Neural progenitor cell (in vitro differentiated cells): ENCODE measurements at regions not wholly inside any gene's neighbourhood (a gene's known extent, or its start where the extent isn't known, plus 50 kb on each side); places are given as distances from the start of the nearest gene placed in this dataset.

ENCODE experiments used
- DNase-seq: peaks from one replicate; pipeline ENCODE4 v3.0.0-alpha.2; 2016; ENCODE audit warnings: low spot score
- H2AFZ ChIP-seq: fragments of 200-600 bp; sonication (generic); replicated peaks from 2 replicates; pipeline ENCODE4 v1.6.1; 2016; ENCODE audit warnings: antibody characterized with exemption
- H3F3A ChIP-seq: fragments of 200-600 bp; sonication (generic); 2 replicates; pipeline ENCODE4 v1.6.1; 2016; ENCODE audit warnings: antibody characterized with exemption, low read depth
- H3K27ac ChIP-seq: fragments of 200-600 bp; sonication (generic); 2 replicates; pipeline ENCODE4 v1.5.1; 2016; ENCODE audit warnings: mild to moderate bottlenecking
- H3K27me3 ChIP-seq: fragments of 200-600 bp; sonication (generic); 2 replicates; pipeline ENCODE4 v1.6.1; 2016; ENCODE audit warnings: mild to moderate bottlenecking, moderate library complexity
- H3K36me3 ChIP-seq: fragments of 200-600 bp; sonication (generic); 2 replicates; pipeline ENCODE4 v1.5.1; 2016
- H3K4me1 ChIP-seq: fragments of 200-600 bp; sonication (generic); 2 replicates; pipeline ENCODE4 v1.6.1; 2016; ENCODE audit warnings: mixed run types
- H3K4me2 ChIP-seq: fragments of 200-600 bp; sonication (generic); 2 replicates; pipeline ENCODE4 v1.6.1; 2016
- H3K4me3 ChIP-seq: fragments of 200-600 bp; sonication (generic); 2 replicates; pipeline ENCODE4 v1.5.1; 2016
- H3K79me2 ChIP-seq: fragments of 200-600 bp; sonication (generic); 2 replicates; pipeline ENCODE4 v1.6.1; 2016; ENCODE audit warnings: low read depth
- H3K9ac ChIP-seq: fragments of 200-600 bp; sonication (generic); 2 replicates; pipeline ENCODE4 v1.6.1; 2016
- H3K9me3 ChIP-seq: fragments of 200-600 bp; sonication (generic); 2 replicates; pipeline ENCODE4 v1.5.1; 2016; ENCODE audit warnings: low read depth
- H4K20me1 ChIP-seq: fragments of 200-600 bp; sonication (generic); 2 replicates; pipeline ENCODE4 v1.6.1; 2016; ENCODE audit warnings: low read depth
- H3K27ac Mint-ChIP-seq: 3 replicates; pipeline ENCODE4 v1.8.0; 2021; ENCODE audit warnings: mixed read lengths
- H3K27me3 Mint-ChIP-seq: 2 replicates; pipeline ENCODE4 v1.8.0; 2022; ENCODE audit warnings: low read depth, mild to moderate bottlenecking, inconsistent platforms, moderate library complexity, mixed read lengths; ENCODE audit not compliant: insufficient read depth
- H3K36me3 Mint-ChIP-seq: 3 replicates; pipeline ENCODE4 v1.8.0; 2021; ENCODE audit warnings: mixed read lengths
- H3K4me1 Mint-ChIP-seq: 3 replicates; pipeline ENCODE4 v1.8.0; 2021; ENCODE audit warnings: mixed read lengths
- H3K4me3 Mint-ChIP-seq: 3 replicates; pipeline ENCODE4 v1.8.0; 2021; ENCODE audit warnings: mild to moderate bottlenecking, moderate library complexity, mixed read lengths
- H3K9me3 Mint-ChIP-seq: 3 replicates; pipeline ENCODE4 v1.8.0; 2020; ENCODE audit warnings: mixed read lengths
- CTCF ChIP-seq: fragments of 200-600 bp; sonication (generic); IDR thresholded peaks from 2 replicates; pipeline ENCODE4 v1.5.1; 2017; ENCODE audit warnings: antibody characterized with exemption, mild to moderate bottlenecking
- EZH2 ChIP-seq: fragments of 200-600 bp; sonication (generic); IDR thresholded peaks from 2 replicates; pipeline ENCODE4 v1.6.1; 2017; ENCODE audit warnings: antibody characterized with exemption, mild to moderate bottlenecking, moderate library complexity
- EZH2phosphoT487 ChIP-seq: fragments of 200-600 bp; sonication (generic); IDR thresholded peaks from 2 replicates; pipeline ENCODE4 v1.6.1; 2017; ENCODE audit warnings: antibody characterized with exemption

- no peaks in the 10 kb centered on the region for H3K36me3 Mint-ChIP-seq
- peaks cover 5% of the 10 kb centered on the region for H3K27me3 Mint-ChIP-seq
- no peak for DNase-seq
- TF ChIP-seq EZH2phosphoT487 (no peak), EZH2 (no peak), CTCF (no peak)
- no peaks in the 10 kb centered on the region for H4K20me1 ChIP-seq
- H3K79me2 ChIP-seq = no peaks in the 10 kb centered on the region
- no peak overlapping the region for H3K27ac Mint-ChIP-seq
- no peak overlapping the region for H3K4me3 ChIP-seq
- no peak overlapping the region for H2AFZ ChIP-seq
- H3K9me3 Mint-ChIP-seq = no peaks in the 10 kb centered on the region
- no peak overlapping the region for H3K4me3 Mint-ChIP-seq
- no peak overlapping the region for H3K27ac ChIP-seq
- no peaks in the 10 kb centered on the region for H3K36me3 ChIP-seq
- H3K27me3 ChIP-seq = no peaks in the 10 kb centered on the region
- H3K9ac ChIP-seq = no peak overlapping the region
- H3K4me2 ChIP-seq = no peak overlapping the region
- H3K4me1 Mint-ChIP-seq = peaks cover 6% of the 10 kb centered on the region
- H3F3A ChIP-seq = no peaks in the 10 kb centered on the region
- no peaks in the 10 kb centered on the region for H3K4me1 ChIP-seq
- H3K9me3 ChIP-seq = no peaks in the 10 kb centered on the region
Measured at GRCh38 chr15:38695249-38696108, 130.9 kb upstream of the RASGRP1 start.

- H2AFZ ChIP-seq = no peak overlapping the region
- no peaks in the 10 kb centered on the region for H3K36me3 ChIP-seq
- no peak overlapping the region for H3K4me3 ChIP-seq
- no peaks in the 10 kb centered on the region for H3K79me2 ChIP-seq
- Mint-ChIP-seq H3K9me3 (no peaks in the 10 kb centered on the region), H3K4me1 (peaks cover 3% of the 10 kb centered on the region), H3K36me3 (no peaks in the 10 kb centered on the region), H3K27me3 (peaks cover 5% of the 10 kb centered on the region), H3K4me3 (no peak overlapping the region), H3K27ac (no peak overlapping the region)
- no peaks in the 10 kb centered on the region for H3K27me3 ChIP-seq
- no peaks in the 10 kb centered on the region for H3K9me3 ChIP-seq
- no peak overlapping the region for H3K4me2 ChIP-seq
- no peak overlapping the region for H3K9ac ChIP-seq
- H3K27ac ChIP-seq = no peak overlapping the region
- TF ChIP-seq CTCF (no peak), EZH2phosphoT487 (no peak)
- H4K20me1 ChIP-seq = no peaks in the 10 kb centered on the region
- DNase-seq = no peak
- H3K4me1 ChIP-seq = no peaks in the 10 kb centered on the region
- no peaks in the 10 kb centered on the region for H3F3A ChIP-seq
Measured at GRCh38 chr15:38696109-38696727, 131.6 kb upstream of the RASGRP1 start.

- Histone ChIP-seq H3K27ac (no peak overlapping the region), H4K20me1 (no peaks in the 10 kb centered on the region), H3K79me2 (no peaks in the 10 kb centered on the region), H3K4me1 (no peaks in the 10 kb centered on the region), H3K36me3 (no peaks in the 10 kb centered on the region), H3K9me3 (no peaks in the 10 kb centered on the region), H3F3A (no peaks in the 10 kb centered on the region), H3K4me3 (no peak overlapping the region), H3K9ac (no peak overlapping the region), H3K27me3 (no peaks in the 10 kb centered on the region), H3K4me2 (no peak overlapping the region), H2AFZ (no peak overlapping the region)
- peaks cover 5% of the 10 kb centered on the region for H3K4me1 Mint-ChIP-seq
- no peak overlapping the region for H3K4me3 Mint-ChIP-seq
- H3K27me3 Mint-ChIP-seq = peaks cover 5% of the 10 kb centered on the region
- H3K36me3 Mint-ChIP-seq = no peaks in the 10 kb centered on the region
- TF ChIP-seq EZH2phosphoT487 (no peak), EZH2 (no peak), CTCF (no peak)
- H3K9me3 Mint-ChIP-seq = no peaks in the 10 kb centered on the region
- peak overlapping the region; percentile 58 for H3K27ac Mint-ChIP-seq
- DNase-seq = no peak
Measured at GRCh38 chr15:38696790-38697495, 132.3 kb upstream of the RASGRP1 start.
